MM.1S (cell line): ENCODE measurements at regions not wholly inside any gene's neighbourhood (a gene's known extent, or its start where the extent isn't known, plus 50 kb on each side); places are given as distances from the start of the nearest gene placed in this dataset.
"Not testable (repeated sequence)": the region's sequence is repeated elsewhere in the genome, so short reads cannot be mapped to it uniquely, and the experiment has no call there.

ENCODE experiments used
- DNase-seq: peaks from one replicate; pipeline ENCODE4 v3.0.0-alpha.2; 2015
- H2AFZ ChIP-seq: fragments of 300-600 bp; sonication (generic); 2 replicates; pipeline ENCODE4 v1.6.0; 2016; ENCODE audit warnings: antibody characterized with exemption, low read length
- H3F3A ChIP-seq: fragments of 300-600 bp; sonication (generic); 2 replicates; pipeline ENCODE4 v1.6.1; 2016; ENCODE audit warnings: mild to moderate bottlenecking, antibody characterized with exemption, low read length, moderate library complexity, mixed read lengths; ENCODE audit not compliant: insufficient read depth
- H3K27ac ChIP-seq: fragments of 300-600 bp; sonication (generic); 2 replicates; pipeline ENCODE4 v1.5.1; 2016; ENCODE audit warnings: mild to moderate bottlenecking, low read length
- H3K27me3 ChIP-seq: fragments of 300-600 bp; sonication (generic); replicated peaks from 2 replicates; pipeline ENCODE4 v1.6.0; 2016; ENCODE audit warnings: low read length; ENCODE audit not compliant: insufficient read depth
- H3K36me3 ChIP-seq: fragments of 300-600 bp; sonication (generic); replicated peaks from 2 replicates; pipeline ENCODE4 v1.6.1; 2016; ENCODE audit warnings: mild to moderate bottlenecking, low read length, mixed read lengths; ENCODE audit not compliant: insufficient read depth
- H3K4me1 ChIP-seq: fragments of 300-600 bp; sonication (generic); 2 replicates; pipeline ENCODE4 v1.6.1; 2016; ENCODE audit warnings: low read length, mixed read lengths
- H3K4me2 ChIP-seq: fragments of 300-600 bp; sonication (generic); 2 replicates; pipeline ENCODE4 v1.6.0; 2016; ENCODE audit warnings: low read depth, low read length
- H3K4me3 ChIP-seq: fragments of 300-600 bp; sonication (generic); 2 replicates; pipeline ENCODE4 v1.5.1; 2016; ENCODE audit warnings: low read length, mixed read lengths
- H3K79me2 ChIP-seq: fragments of 300-600 bp; sonication (generic); 2 replicates; pipeline ENCODE4 v1.6.1; 2016; ENCODE audit warnings: mixed run types, low read length, mixed read lengths
- H3K9ac ChIP-seq: fragments of 300-600 bp; sonication (generic); 2 replicates; pipeline ENCODE4 v1.6.1; 2016; ENCODE audit warnings: low read length, mixed read lengths
- H3K9me2 ChIP-seq: fragments of 300-600 bp; sonication (generic); replicated peaks from 2 replicates; pipeline ENCODE4 v1.6.1; 2016; ENCODE audit warnings: mild to moderate bottlenecking, low read length, mixed read lengths; ENCODE audit not compliant: insufficient read depth
- H3K9me3 ChIP-seq: fragments of 300-600 bp; sonication (generic); replicated peaks from 2 replicates; pipeline ENCODE4 v1.6.1; 2016; ENCODE audit warnings: mild to moderate bottlenecking, low read length, mixed read lengths; ENCODE audit not compliant: insufficient read depth
- H4K20me1 ChIP-seq: fragments of 300-600 bp; sonication (generic); 2 replicates; pipeline ENCODE4 v1.6.1; 2016; ENCODE audit warnings: mild to moderate bottlenecking, low read length, moderate library complexity, mixed read lengths; ENCODE audit not compliant: insufficient read depth
- EZH2 ChIP-seq: fragments of 300-600 bp; sonication (generic); optimal IDR thresholded peaks from 2 replicates; pipeline ENCODE3; 2017; ENCODE audit warnings: low read depth, mild to moderate bottlenecking, antibody characterized with exemption, low read length, mixed read lengths
- EZH2phosphoT487 ChIP-seq: fragments of 300-600 bp; sonication (generic); IDR thresholded peaks from 2 replicates; pipeline ENCODE4 v1.6.1; 2018; ENCODE audit warnings: antibody characterized with exemption, low read length
- TF ChIP-seq, protein P1 (sequence below): fragments of 300-600 bp; sonication (generic); IDR thresholded peaks from 2 replicates; pipeline ENCODE4 v1.5.1; 2016; ENCODE audit warnings: antibody characterized with exemption, low read length, mixed read lengths

DNA sequence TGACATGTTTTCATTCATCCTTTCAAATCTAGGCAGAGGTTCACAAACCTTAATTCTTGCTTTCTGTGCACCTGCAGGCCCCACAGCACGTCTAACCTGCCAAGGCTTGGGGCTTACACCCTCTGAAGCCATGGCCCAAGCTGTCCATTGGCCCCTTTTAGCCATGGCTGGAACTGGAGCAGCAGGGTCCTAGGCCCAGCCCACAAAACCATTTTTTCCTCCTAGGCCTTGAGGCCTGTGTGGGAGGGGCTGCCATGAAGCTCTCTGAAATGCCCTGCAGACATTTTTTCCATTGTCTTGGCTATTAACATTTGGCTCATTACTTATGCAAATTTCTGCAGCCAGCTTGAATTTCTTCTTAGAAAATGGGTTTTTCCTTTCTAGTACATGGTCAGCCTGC, 547.5 kb downstream of the KCNH5 start:
- no peak overlapping the region for H2AFZ ChIP-seq
- H4K20me1 ChIP-seq = no peaks in the 10 kb centered on the region
- no peak overlapping the region for H3K9ac ChIP-seq
- no peaks in the 10 kb centered on the region for H3F3A ChIP-seq
- no peaks in the 10 kb centered on the region for H3K27me3 ChIP-seq
- H3K9me3 ChIP-seq = no peaks in the 10 kb centered on the region
- TF ChIP-seq EZH2phosphoT487 = no peak
- TF ChIP-seq EZH2 = no peak
- TF ChIP-seq, protein P1, sequence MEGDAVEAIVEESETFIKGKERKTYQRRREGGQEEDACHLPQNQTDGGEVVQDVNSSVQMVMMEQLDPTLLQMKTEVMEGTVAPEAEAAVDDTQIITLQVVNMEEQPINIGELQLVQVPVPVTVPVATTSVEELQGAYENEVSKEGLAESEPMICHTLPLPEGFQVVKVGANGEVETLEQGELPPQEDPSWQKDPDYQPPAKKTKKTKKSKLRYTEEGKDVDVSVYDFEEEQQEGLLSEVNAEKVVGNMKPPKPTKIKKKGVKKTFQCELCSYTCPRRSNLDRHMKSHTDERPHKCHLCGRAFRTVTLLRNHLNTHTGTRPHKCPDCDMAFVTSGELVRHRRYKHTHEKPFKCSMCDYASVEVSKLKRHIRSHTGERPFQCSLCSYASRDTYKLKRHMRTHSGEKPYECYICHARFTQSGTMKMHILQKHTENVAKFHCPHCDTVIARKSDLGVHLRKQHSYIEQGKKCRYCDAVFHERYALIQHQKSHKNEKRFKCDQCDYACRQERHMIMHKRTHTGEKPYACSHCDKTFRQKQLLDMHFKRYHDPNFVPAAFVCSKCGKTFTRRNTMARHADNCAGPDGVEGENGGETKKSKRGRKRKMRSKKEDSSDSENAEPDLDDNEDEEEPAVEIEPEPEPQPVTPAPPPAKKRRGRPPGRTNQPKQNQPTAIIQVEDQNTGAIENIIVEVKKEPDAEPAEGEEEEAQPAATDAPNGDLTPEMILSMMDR = no peak
- no peaks in the 10 kb centered on the region for H3K36me3 ChIP-seq
- no peaks in the 10 kb centered on the region for H3K79me2 ChIP-seq
- no peaks in the 10 kb centered on the region for H3K9me2 ChIP-seq
- DNase-seq = no peak
- H3K4me1 ChIP-seq = no peaks in the 10 kb centered on the region
- H3K4me3 ChIP-seq = no peak overlapping the region
- H3K27ac ChIP-seq = no peak overlapping the region
- H3K4me2 ChIP-seq = no peak overlapping the region

DNA sequence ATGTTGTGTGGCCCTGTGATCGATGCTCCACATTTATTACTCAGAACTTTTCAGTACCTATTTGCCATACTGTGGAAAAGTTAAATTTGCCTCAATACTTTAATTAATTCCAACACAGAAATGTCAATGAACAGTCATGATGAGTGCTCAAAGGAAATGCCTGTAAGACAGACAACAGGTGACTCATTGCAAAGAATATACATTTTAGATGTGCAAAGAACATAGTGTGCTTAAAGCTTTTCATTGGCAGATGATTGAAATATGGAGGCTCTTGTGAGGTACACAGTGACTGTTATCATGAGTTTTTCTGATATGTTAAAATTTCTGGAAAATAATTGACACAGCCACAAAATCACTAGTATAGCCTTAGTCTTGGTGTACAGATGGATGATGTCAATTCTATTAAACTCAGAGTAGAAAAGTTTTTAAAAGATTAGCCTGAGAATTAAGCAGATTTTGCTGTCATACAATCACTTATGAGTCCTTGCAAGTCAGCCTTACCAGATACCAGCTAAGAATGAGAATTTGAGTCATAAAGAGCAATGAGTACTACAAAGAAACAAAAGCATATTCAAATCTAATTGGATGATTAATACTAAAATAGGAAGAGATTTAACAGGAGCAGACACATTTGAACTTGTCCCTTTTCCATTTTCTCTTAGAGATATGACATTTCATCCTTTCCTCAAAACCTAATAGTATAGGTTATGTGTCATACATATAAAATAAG, 544.1 kb downstream of the KCNH5 start:
- Histone ChIP-seq H3K9me3 (no peaks in the 10 kb centered on the region), H4K20me1 (no peaks in the 10 kb centered on the region), H3K4me2 (no peak overlapping the region), H3K27ac (no peak overlapping the region), H2AFZ (no peak overlapping the region), H3K79me2 (no peaks in the 10 kb centered on the region), H3K9me2 (no peaks in the 10 kb centered on the region), H3K4me3 (no peak overlapping the region), H3K36me3 (no peaks in the 10 kb centered on the region), H3K4me1 (no peaks in the 10 kb centered on the region), H3K9ac (no peak overlapping the region), H3K27me3 (no peaks in the 10 kb centered on the region), H3F3A (no peaks in the 10 kb centered on the region)
- TF ChIP-seq, protein P1 = no peak
- TF ChIP-seq EZH2 = no peak
- DNase-seq = no peak

DNA sequence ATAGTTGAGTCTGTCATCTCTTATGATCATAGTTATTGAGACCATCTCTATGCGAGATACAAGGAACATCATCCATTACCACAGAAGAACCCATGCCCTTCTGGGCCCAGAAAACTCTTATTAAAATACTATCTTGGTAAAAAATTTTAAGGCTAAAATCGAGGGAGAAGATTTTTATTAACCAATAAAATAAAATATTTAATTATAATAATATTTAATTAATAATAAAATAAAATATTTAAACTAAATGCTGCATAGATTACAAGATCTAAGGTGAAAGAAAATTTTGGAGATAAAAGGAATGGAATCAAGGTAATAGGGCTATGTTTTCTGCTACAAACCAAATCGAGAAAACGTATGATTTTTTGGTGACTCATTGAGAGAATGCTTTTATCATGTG, 540.2 kb downstream of the KCNH5 start:
- Histone ChIP-seq H3K9ac (no peak overlapping the region), H3K27ac (no peak overlapping the region), H3K79me2 (no peaks in the 10 kb centered on the region), H3K4me1 (no peaks in the 10 kb centered on the region), H4K20me1 (no peaks in the 10 kb centered on the region), H3K4me3 (no peak overlapping the region), H3F3A (no peaks in the 10 kb centered on the region), H3K36me3 (no peaks in the 10 kb centered on the region), H3K9me3 (no peaks in the 10 kb centered on the region), H2AFZ (no peak overlapping the region), H3K27me3 (no peaks in the 10 kb centered on the region), H3K9me2 (no peaks in the 10 kb centered on the region), H3K4me2 (no peak overlapping the region)
- no peak for TF ChIP-seq EZH2
- no peak for TF ChIP-seq EZH2phosphoT487
- TF ChIP-seq, protein P1 = no peak
- no peak for DNase-seq

DNA sequence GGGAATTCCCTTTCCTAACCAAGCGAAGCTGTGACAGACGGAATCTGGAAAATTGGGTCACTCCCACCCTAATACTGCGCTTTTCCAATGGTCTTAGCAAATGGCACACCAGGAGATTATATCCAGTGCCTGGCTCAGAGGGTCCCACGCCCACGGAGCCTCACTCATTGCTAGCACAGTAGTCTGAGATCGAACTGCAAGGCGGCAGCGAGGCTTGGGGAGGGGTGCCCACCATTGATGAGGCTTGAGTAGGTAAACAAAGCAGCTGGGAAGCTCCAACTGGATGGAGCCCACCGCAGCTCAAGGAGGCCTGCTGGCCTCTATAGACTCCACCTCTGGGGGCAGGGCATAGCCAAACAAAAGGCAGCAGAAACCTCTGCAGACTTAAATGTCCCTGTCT, 523.9 kb downstream of the KCNH5 start:
- not testable (repeated sequence) for H4K20me1 ChIP-seq, H3K27me3 ChIP-seq, H3F3A ChIP-seq, H3K27ac ChIP-seq, H3K36me3 ChIP-seq, H3K9ac ChIP-seq, H3K4me3 ChIP-seq, H3K79me2 ChIP-seq, H3K9me3 ChIP-seq, H3K4me2 ChIP-seq, H3K4me1 ChIP-seq, H3K9me2 ChIP-seq, H2AFZ ChIP-seq, DNase-seq
